H9 (cell line): ENCODE measurements at regions not wholly inside any gene's neighbourhood (a gene's known extent, or its start where the extent isn't known, plus 50 kb on each side); places are given as distances from the start of the nearest gene placed in this dataset.
A peak's percentile ranks its signal among the peaks of the same experiment; 100 is the strongest.

Source experiments
- DNase-seq: peaks from one replicate; pipeline ENCODE4 v3.0.0-alpha.2; 2017
- H2AFZ ChIP-seq: one replicate; pipeline ENCODE4 v1.6.1; 2013; ENCODE audit warnings: mild to moderate bottlenecking, low read length, control low read depth, moderate library complexity
- H2AK5ac ChIP-seq: 2 replicates; pipeline ENCODE4 v1.6.1; 2013; ENCODE audit warnings: low read length, control low read depth, mixed read lengths; ENCODE audit not compliant: insufficient read length
- H2BK120ac ChIP-seq: one replicate; pipeline ENCODE4 v1.6.1; 2013; ENCODE audit warnings: low read depth, mild to moderate bottlenecking, low read length, control low read depth, inconsistent platforms; ENCODE audit not compliant: poor library complexity, severe bottlenecking
- H2BK12ac ChIP-seq: 2 replicates; pipeline ENCODE4 v1.6.1; 2013; ENCODE audit warnings: low read length, control low read depth, mixed read lengths, low read depth; ENCODE audit not compliant: insufficient read length
- H2BK15ac ChIP-seq: 2 replicates; pipeline ENCODE4 v1.6.1; 2013; ENCODE audit warnings: low read depth, low read length, control low read depth
- H2BK20ac ChIP-seq: one replicate; pipeline ENCODE4 v1.6.1; 2013; ENCODE audit warnings: low read depth, mild to moderate bottlenecking, low read length, control low read depth, inconsistent platforms; ENCODE audit not compliant: poor library complexity, severe bottlenecking
- H2BK5ac ChIP-seq: 2 replicates; pipeline ENCODE4 v1.6.1; 2013; ENCODE audit warnings: low read length, control low read depth, mixed read lengths; ENCODE audit not compliant: insufficient read length
- H3K14ac ChIP-seq: 2 replicates; pipeline ENCODE4 v1.6.1; 2013; ENCODE audit warnings: low read length, control low read depth; ENCODE audit not compliant: insufficient read depth
- H3K18ac ChIP-seq: 2 replicates; pipeline ENCODE4 v1.6.1; 2013; ENCODE audit warnings: low read depth, mild to moderate bottlenecking, mixed read lengths, low read length, control low read depth; ENCODE audit not compliant: insufficient read length
- H3K23ac ChIP-seq: 2 replicates; pipeline ENCODE4 v1.6.1; 2013; ENCODE audit warnings: low read length, control low read depth, mixed read lengths, low read depth; ENCODE audit not compliant: insufficient read length
- H3K23me2 ChIP-seq: 2 replicates; pipeline ENCODE4 v1.6.1; 2013; ENCODE audit warnings: low read depth, mild to moderate bottlenecking, mixed read lengths, low read length, control low read depth; ENCODE audit not compliant: insufficient read length, poor library complexity, severe bottlenecking
- H3K27ac ChIP-seq: 2 replicates; pipeline ENCODE4 v1.5.1; 2013; ENCODE audit warnings: low read length, control low read depth, mixed read lengths, low read depth; ENCODE audit not compliant: insufficient read length
- H3K27me3 ChIP-seq: 2 replicates; pipeline ENCODE4 v1.6.1; 2013; ENCODE audit warnings: low read length, control low read depth, inconsistent platforms; ENCODE audit not compliant: insufficient read depth
- H3K4ac ChIP-seq: 2 replicates; pipeline ENCODE4 v1.6.1; 2013; ENCODE audit warnings: low read depth, mild to moderate bottlenecking, control low read depth, inconsistent platforms, low read length, moderate library complexity
- H3K4me1 ChIP-seq: 2 replicates; pipeline ENCODE4 v1.6.1; 2013; ENCODE audit warnings: low read length, control low read depth, inconsistent platforms; ENCODE audit not compliant: insufficient read depth
- H3K4me2 ChIP-seq: 2 replicates; pipeline ENCODE4 v1.6.1; 2013; ENCODE audit warnings: low read length, control low read depth, mixed read lengths; ENCODE audit not compliant: insufficient read length, insufficient read depth
- H3K56ac ChIP-seq: 2 replicates; pipeline ENCODE4 v1.6.1; 2013; ENCODE audit warnings: low read depth, mild to moderate bottlenecking, mixed read lengths, low read length, control low read depth; ENCODE audit not compliant: insufficient read length
- H3K79me1 ChIP-seq: 2 replicates; pipeline ENCODE4 v1.6.1; 2013; ENCODE audit warnings: low read depth, mild to moderate bottlenecking, moderate library complexity, low read length, control low read depth, inconsistent platforms; ENCODE audit not compliant: insufficient read depth, poor library complexity, severe bottlenecking
- H3K79me2 ChIP-seq: 2 replicates; pipeline ENCODE4 v1.6.1; 2013; ENCODE audit warnings: low read length, control low read depth, inconsistent platforms; ENCODE audit not compliant: insufficient read depth
- H3K9ac ChIP-seq: 2 replicates; pipeline ENCODE4 v1.6.1; 2013; ENCODE audit warnings: low read length, control low read depth, mixed read lengths; ENCODE audit not compliant: insufficient read length; ENCODE audit errors: extremely low read depth
- H3K9me3 ChIP-seq: one replicate; pipeline ENCODE4 v1.6.1; 2013; ENCODE audit warnings: low read depth, low read length, inconsistent platforms; ENCODE audit not compliant: control insufficient read depth
- H3T11ph ChIP-seq: one replicate; pipeline ENCODE4 v1.6.1; 2013; ENCODE audit warnings: mild to moderate bottlenecking, low read length, control low read depth, inconsistent platforms
- H4K20me1 ChIP-seq: one replicate; pipeline ENCODE4 v1.6.1; 2013; ENCODE audit not compliant: control insufficient read depth, insufficient read length, insufficient read depth
- H4K5ac ChIP-seq: 2 replicates; pipeline ENCODE4 v1.6.1; 2013; ENCODE audit warnings: low read depth, mild to moderate bottlenecking, mixed read lengths, low read length, control low read depth; ENCODE audit not compliant: insufficient read length
- H4K8ac ChIP-seq: replicated peaks from 2 replicates; pipeline ENCODE4 v1.6.1; 2013; ENCODE audit warnings: low read length, control low read depth, mixed read lengths, low read depth; ENCODE audit not compliant: insufficient read length
- H4K91ac ChIP-seq: 2 replicates; pipeline ENCODE4 v1.6.1; 2013; ENCODE audit warnings: low read depth, mild to moderate bottlenecking, moderate library complexity, mixed read lengths, low read length, control low read depth; ENCODE audit not compliant: insufficient read length
- H3K27ac Mint-ChIP-seq, 3 experiments: 2 replicates in 2 of 3; 3 replicates in 1 of 3; pipeline ENCODE4 v1.8.0; 2020 to 2021; ENCODE audit warnings: mixed read lengths in 3 of 3, mild to moderate bottlenecking in 1 of 3, moderate library complexity in 1 of 3
- H3K27me3 Mint-ChIP-seq: 2 replicates; pipeline ENCODE4 v1.8.0; 2021; ENCODE audit warnings: low read depth, mild to moderate bottlenecking, moderate library complexity, mixed read lengths
- H3K36me3 Mint-ChIP-seq, 3 experiments: 2 replicates in 2 of 3; 3 replicates in 1 of 3; pipeline ENCODE4 v1.8.0; 2020 to 2021; ENCODE audit warnings: low read depth in 3 of 3, mixed read lengths in 3 of 3; ENCODE audit not compliant: insufficient read depth in 1 of 3
- H3K4me1 Mint-ChIP-seq, 2 experiments: 2 replicates each; pipeline ENCODE4 v1.8.0; 2020; ENCODE audit warnings: mixed read lengths in 2 of 2
- H3K4me3 Mint-ChIP-seq, 2 experiments: 2 replicates in 1 of 2; 3 replicates in 1 of 2; pipeline ENCODE4 v1.8.0; 2020 to 2021; ENCODE audit warnings: mild to moderate bottlenecking in 2 of 2, mixed read lengths in 2 of 2, moderate library complexity in 1 of 2
- H3K9me3 Mint-ChIP-seq, 2 experiments: 2 replicates in 1 of 2; 3 replicates in 1 of 2; pipeline ENCODE4 v1.8.0; 2020; ENCODE audit warnings: mild to moderate bottlenecking in 2 of 2, mixed read lengths in 2 of 2, moderate library complexity in 1 of 2
- WGBS: extraction: QIAGEN DNeasy Blood & Tissue Kit; methylation state at CpG from one replicate; pipeline ENCODE4 v1.1.7; 2013; ENCODE audit warnings: missing lambda C conversion rate, low lambda C conversion rate, mixed read lengths; ENCODE audit not compliant: insufficient read length; ENCODE audit errors: extremely low coverage; 5-methylcytosine and 5-hydroxymethylcytosine counted together
- TF ChIP-seq, protein P1 (sequence below): fragments of 200-600 bp; sonication (generic); conservative IDR thresholded peaks from 3 replicates; pipeline ENCODE4 v1.8.0; 2021; ENCODE audit warnings: antibody characterized with exemption, mild to moderate bottlenecking

GRCh38 chr16:54783226-54783625, 147.4 kb upstream of the IRX5 start:
- Histone ChIP-seq H4K5ac (no peak overlapping the region), H3K23ac (no peak overlapping the region), H2BK5ac (no peak overlapping the region), H3K14ac (no peak overlapping the region), H2BK120ac (no peak overlapping the region), H3K27me3 (no peaks in the 10 kb centered on the region), H4K8ac (no peak overlapping the region), H2AFZ (no peak overlapping the region), H3K79me1 (no peaks in the 10 kb centered on the region), H3T11ph (no peak overlapping the region), H3K4ac (no peak overlapping the region), H4K20me1 (no peaks in the 10 kb centered on the region), H3K9me3 (no peaks in the 10 kb centered on the region), H3K4me1 (no peaks in the 10 kb centered on the region), H3K27ac (no peak overlapping the region), H2BK20ac (no peak overlapping the region), H2AK5ac (no peak overlapping the region), H2BK12ac (no peak overlapping the region), H3K18ac (no peak overlapping the region), H2BK15ac (no peak overlapping the region), H3K56ac (no peak overlapping the region), H3K4me2 (no peak overlapping the region), H3K23me2 (no peaks in the 10 kb centered on the region), H4K91ac (no peak overlapping the region), H3K79me2 (no peaks in the 10 kb centered on the region), H3K9ac (no peak overlapping the region)
- no peak for DNase-seq
- peaks cover 22 to 27% of the 10 kb centered on the region in 2 experiments for H3K9me3 Mint-ChIP-seq
- TF ChIP-seq, protein P1, sequence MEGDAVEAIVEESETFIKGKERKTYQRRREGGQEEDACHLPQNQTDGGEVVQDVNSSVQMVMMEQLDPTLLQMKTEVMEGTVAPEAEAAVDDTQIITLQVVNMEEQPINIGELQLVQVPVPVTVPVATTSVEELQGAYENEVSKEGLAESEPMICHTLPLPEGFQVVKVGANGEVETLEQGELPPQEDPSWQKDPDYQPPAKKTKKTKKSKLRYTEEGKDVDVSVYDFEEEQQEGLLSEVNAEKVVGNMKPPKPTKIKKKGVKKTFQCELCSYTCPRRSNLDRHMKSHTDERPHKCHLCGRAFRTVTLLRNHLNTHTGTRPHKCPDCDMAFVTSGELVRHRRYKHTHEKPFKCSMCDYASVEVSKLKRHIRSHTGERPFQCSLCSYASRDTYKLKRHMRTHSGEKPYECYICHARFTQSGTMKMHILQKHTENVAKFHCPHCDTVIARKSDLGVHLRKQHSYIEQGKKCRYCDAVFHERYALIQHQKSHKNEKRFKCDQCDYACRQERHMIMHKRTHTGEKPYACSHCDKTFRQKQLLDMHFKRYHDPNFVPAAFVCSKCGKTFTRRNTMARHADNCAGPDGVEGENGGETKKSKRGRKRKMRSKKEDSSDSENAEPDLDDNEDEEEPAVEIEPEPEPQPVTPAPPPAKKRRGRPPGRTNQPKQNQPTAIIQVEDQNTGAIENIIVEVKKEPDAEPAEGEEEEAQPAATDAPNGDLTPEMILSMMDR: no peak
- peaks cover 0 to 2% of the 10 kb centered on the region in 2 experiments; a peak in 2 of 4 replicates for H3K4me1 Mint-ChIP-seq
- H3K36me3 Mint-ChIP-seq: peaks cover 5 to 23% (median 6%) of the 10 kb centered on the region in 3 experiments; a peak in 4 of 7 replicates
- H3K27me3 Mint-ChIP-seq: no peaks in the 10 kb centered on the region; the same call in 1 of the 2 replicates
- no peak overlapping the region for H3K4me3 Mint-ChIP-seq
- peak overlapping the region in 1 of 3 experiments; percentile 20; a peak in 2 of 7 replicates for H3K27ac Mint-ChIP-seq
- no CpG with 5 or more reads among the region's 3 CpGs for WGBS
